Left lung (tissue), 4 donors: ENCODE measurements at regions not wholly inside any gene's neighbourhood (a gene's known extent, or its start where the extent isn't known, plus 50 kb on each side); places are given as distances from the start of the nearest gene placed in this dataset.

Experiments
- ATAC-seq: fragments of 200-7000 bp; cut with Tn5 transposase; one replicate; pipeline ENCODE4 v1.9.1; 2020; ENCODE audit warnings: moderate library complexity
- DNase-seq, 4 donors: peaks; one replicate each; pipeline ENCODE4 v3.0.0-alpha.2; 2013 to 2020
- H3K27ac ChIP-seq, 2 donors: fragments of 200-600 bp; sonication (generic) in 1 of 2; one replicate each; pipeline versions ENCODE4 v1.5.0 to v1.8.0; 2020 to 2021
- H3K27me3 ChIP-seq, 2 donors: fragments of 200-600 bp; sonication (generic) in 1 of 2; one replicate each; pipeline versions ENCODE4 v1.5.0 to v1.8.0; 2020 to 2021
- H3K36me3 ChIP-seq, 2 donors: fragments of 200-600 bp; sonication (generic) in 1 of 2; one replicate each; pipeline versions ENCODE4 v1.5.0 to v1.8.0; 2020 to 2021
- H3K4me1 ChIP-seq, 2 donors: fragments of 200-600 bp; one replicate each; pipeline ENCODE4 v1.8.0; 2021
- H3K4me3 ChIP-seq, 2 donors: fragments of 200-600 bp; sonication (generic) in 1 of 2; one replicate each; pipeline versions ENCODE4 v1.5.0 to v1.8.0; 2020 to 2021; ENCODE audit warnings: mild to moderate bottlenecking in 1 of 2
- H3K9me3 ChIP-seq, 2 donors: fragments of 200-600 bp; sonication (generic) in 1 of 2; one replicate each; pipeline versions ENCODE4 v1.5.0 to v1.8.0; 2020 to 2021
- CTCF ChIP-seq, 2 donors: fragments of 200-600 bp; sonication (generic) in 1 of 2; IDR thresholded peaks; one replicate each; pipeline versions ENCODE4 v1.5.0 to v1.8.0; 2021; ENCODE audit warnings: antibody characterized with exemption in 2 of 2
- intact Hi-C, 2 donors: fragments of 100-400 bp; cut with DNase I; formaldehyde crosslinking; loops; one replicate each; pipeline versions ENCODE4 v1.11.2 to v1.14.2; 2022
- donor health status: DM: no; HTN: yes; CAD: no.
- donor health status: DM: no; HTN: no; CAD: no.

DNA sequence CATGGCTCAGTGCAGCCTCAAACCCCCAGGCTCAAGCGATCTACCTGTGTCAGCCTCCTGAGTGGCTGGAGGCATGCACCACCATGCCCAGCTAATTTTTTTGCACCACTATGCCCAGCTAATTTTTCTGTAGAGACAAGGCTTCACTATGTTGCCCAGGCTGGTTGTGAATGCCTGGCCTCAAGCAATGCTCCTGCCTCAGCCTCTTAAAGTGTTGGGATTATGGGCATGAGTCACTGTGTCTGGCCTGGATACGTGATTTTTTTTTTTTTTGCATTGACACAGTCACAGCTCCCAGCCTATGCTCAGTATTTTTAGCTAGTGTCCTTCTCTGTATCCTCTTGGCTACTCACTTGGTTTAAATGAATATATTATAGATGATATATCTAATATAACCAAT lies 377.0 kb upstream of the TNRC6C start:
- intact Hi-C loops: no loop called here
- no peak overlapping the region for H3K4me3 ChIP-seq
- no peaks in the 10 kb centered on the region for H3K36me3 ChIP-seq
- ATAC-seq (peak; percentile 31), DNase-seq (no peak)
- no peak for TF ChIP-seq CTCF (IDR thresholded peaks at IDR 0.05)
- peaks cover 0 to 2% of the 10 kb centered on the region in 2 donors for H3K9me3 ChIP-seq
- H3K27me3 ChIP-seq: no peaks in the 10 kb centered on the region
- peaks cover 0 to 8% of the 10 kb centered on the region in 2 donors for H3K4me1 ChIP-seq
- no peak overlapping the region for H3K27ac ChIP-seq

GRCh38 chr17:77585142-77585860 lies 373.2 kb upstream of the TNRC6C start:
- DNase-seq (no peak), ATAC-seq (no peak)
- H3K27me3 ChIP-seq: no peaks in the 10 kb centered on the region
- H3K27ac ChIP-seq: no peak overlapping the region
- intact Hi-C loops: no loop called here
- no peaks in the 10 kb centered on the region for H3K36me3 ChIP-seq
- H3K4me3 ChIP-seq: no peak overlapping the region
- no peak for TF ChIP-seq CTCF (IDR thresholded peaks at IDR 0.05)
- H3K4me1 ChIP-seq: no peaks in the 10 kb centered on the region
- peaks cover 0 to 8% of the 10 kb centered on the region in 2 donors for H3K9me3 ChIP-seq

DNA sequence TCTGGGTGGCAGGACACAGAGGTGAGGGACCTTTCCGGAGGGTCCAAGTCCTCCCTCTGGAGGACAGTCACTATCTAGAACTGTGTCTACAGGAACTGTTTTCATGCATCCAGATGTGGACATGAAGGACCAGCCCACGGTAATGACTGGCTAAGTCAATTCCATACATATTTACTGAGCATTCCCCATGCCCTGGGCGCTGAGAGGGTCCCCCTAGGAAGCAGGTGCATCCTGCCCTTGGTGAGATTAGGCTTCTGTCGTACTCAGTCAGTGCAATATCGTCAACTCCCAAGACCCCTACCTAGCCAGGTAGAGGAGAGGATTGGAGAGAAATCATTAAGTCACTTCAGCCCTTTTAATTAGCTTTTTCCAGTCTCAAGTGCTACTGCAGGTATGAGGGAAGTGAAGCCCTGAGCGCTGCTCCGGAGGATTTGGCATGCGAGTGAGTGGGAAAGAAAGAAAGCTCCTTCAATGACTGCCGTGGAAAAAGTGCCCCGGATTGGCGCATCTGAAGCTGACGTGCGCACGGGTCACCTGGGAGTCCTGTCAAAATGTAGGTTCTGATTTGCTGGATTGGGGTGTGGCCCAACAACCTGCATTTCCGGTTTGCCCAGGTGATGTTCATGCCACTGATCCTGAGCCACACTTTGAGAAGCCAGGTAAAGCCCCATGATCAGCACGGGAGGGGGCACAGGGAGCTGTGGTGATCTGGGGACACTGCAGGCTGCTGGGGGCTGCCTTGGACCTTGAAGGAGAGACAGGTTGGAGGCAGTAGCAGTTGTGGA lies 367.4 kb upstream of the TNRC6C start:
- no peaks in the 10 kb centered on the region for H3K4me1 ChIP-seq
- TF ChIP-seq CTCF (IDR thresholded peaks at IDR 0.05): no peak
- no peak overlapping the region for H3K27ac ChIP-seq
- intact Hi-C loops: no loop called here
- H3K27me3 ChIP-seq: peaks cover 0 to 21% of the 10 kb centered on the region in 2 donors
- no peak for ATAC-seq
- no peaks in the 10 kb centered on the region for H3K36me3 ChIP-seq
- H3K9me3 ChIP-seq: peaks cover 0 to 6% of the 10 kb centered on the region in 2 donors
- peak in 1 of 4 donors; percentile 67 for DNase-seq
- no peak overlapping the region for H3K4me3 ChIP-seq

GRCh38 chr17:77592106-77592865 lies 366.2 kb upstream of the TNRC6C start:
- ATAC-seq (no peak), DNase-seq (no peak)
- intact Hi-C loops: no loop called here

More at GRCh38 chr17:77592106-77592865, 366.2 kb upstream of the TNRC6C start:
- no peaks in the 10 kb centered on the region for H3K4me1 ChIP-seq
- no peak overlapping the region for H3K4me3 ChIP-seq
- peaks cover 0 to 5% of the 10 kb centered on the region in 2 donors for H3K9me3 ChIP-seq
- peaks cover 0 to 21% of the 10 kb centered on the region in 2 donors for H3K27me3 ChIP-seq
- no peak overlapping the region for H3K27ac ChIP-seq
- no peaks in the 10 kb centered on the region for H3K36me3 ChIP-seq
- TF ChIP-seq CTCF (IDR thresholded peaks at IDR 0.05): no peak
